GM19455 (cell line): ENCODE measurements at regions not wholly inside any gene's neighbourhood (a gene's known extent, or its start where the extent isn't known, plus 50 kb on each side); places are given as distances from the start of the nearest gene placed in this dataset.

Experiments used
- ATAC-seq: cut with Tn5 transposase; IDR thresholded peaks from one replicate; pipeline ENCODE4 v1.9.1; 2021; ENCODE audit not compliant: unreplicated experiment

DNA sequence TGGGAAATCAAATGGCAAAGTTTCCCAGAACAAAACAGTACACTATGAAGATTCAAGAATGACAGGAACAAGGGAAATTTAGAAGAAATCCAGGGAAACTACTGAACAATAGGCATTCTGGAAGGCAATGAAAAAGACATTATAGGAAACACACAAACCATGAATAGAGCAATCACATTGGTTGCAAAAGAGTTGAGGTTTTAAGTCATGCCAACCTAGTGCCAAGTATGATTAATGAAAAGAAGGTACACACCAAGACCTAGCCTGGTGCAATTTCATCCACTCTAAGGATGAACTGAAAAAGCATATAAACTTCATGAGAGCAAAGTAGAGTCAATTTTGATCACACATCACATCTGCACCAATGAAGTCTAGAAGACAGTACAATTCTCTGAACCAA is 326.9 kb downstream of the PDHA2 start:
- no peak for ATAC-seq

DNA sequence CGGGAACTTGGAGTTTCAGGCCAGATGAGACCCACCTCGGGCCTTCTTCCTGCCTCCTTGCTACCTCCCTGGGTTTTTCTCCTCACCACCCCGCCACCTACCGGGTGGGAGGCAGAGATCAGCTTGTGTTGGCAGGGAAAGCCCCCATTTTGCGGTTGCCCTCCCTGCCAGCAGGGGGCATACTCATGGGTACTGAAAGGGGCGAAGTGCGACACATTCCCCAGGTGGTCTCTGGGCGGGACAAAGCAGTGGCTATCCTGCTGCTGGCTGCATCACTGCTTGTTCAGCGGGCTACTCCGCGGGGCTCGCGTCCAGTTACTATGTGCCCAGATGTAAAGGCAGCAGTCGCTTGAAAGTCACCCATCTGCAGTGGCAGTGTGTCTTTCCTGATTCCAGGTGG is 330.3 kb downstream of the PDHA2 start:
- ATAC-seq = no peak

- no peak for ATAC-seq
These were observed 333.9 kb downstream of the PDHA2 start for GRCh38 chr4:96173756-96174155.

DNA sequence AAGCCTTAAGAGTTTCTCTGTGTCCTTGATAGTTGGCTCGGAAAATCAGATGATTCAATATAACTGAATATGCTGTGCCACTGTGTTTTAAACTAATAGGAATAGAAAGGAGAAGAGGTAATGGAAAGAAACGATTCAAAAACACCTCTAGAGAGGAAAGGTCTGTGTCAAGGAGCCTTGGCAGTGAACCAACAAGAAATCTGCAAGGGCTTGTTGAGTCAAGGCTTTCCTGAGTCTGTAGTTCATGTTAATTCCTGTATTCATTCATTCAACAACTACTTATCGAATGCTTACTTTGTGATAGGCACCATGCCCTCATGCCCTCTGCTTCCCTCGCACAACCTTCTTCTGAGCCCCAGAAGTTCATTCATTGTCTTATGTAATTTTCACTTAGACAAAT is 336.0 kb downstream of the PDHA2 start:
- ATAC-seq = no peak

DNA sequence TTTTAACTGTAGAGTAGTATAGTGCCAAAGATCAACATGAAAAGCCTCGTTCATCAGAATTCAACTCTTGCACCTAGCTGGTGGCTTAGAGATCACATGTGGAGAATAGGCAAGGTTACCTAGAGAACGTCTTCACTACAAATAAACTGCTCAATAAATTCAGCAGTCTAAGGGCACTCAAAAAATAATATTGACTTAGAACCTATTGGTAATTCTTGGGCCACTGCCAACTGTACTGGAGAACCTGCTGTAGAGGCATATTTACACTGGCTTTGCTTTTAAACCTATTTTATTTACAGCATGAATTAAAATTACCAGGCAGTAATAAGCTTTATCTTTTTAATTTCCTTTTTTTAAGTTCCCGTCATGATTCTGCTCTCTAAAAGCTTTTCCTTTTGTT is 343.7 kb downstream of the PDHA2 start:
- no peak for ATAC-seq

DNA sequence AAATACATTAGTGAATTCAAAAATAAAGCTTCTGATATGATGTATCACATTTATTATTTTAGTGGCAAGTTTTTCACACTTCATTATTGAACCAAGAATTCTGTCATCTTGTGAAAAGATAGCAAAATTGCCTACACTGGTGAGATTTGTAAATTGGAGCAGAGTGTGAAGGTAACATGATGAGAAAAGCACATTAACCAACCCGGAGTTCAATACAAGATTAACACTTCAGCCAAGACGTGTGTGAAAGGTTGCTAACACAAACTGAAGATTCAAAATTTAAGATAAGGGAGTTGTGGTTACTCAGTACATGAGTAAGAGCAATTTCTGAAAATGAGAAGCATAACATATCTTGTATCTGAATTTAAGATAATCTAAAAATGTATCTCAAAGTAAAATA is 346.7 kb downstream of the PDHA2 start:
- no peak for ATAC-seq

GRCh38 chr4:96189761-96190160 is 349.9 kb downstream of the PDHA2 start:
- no peak for ATAC-seq

DNA sequence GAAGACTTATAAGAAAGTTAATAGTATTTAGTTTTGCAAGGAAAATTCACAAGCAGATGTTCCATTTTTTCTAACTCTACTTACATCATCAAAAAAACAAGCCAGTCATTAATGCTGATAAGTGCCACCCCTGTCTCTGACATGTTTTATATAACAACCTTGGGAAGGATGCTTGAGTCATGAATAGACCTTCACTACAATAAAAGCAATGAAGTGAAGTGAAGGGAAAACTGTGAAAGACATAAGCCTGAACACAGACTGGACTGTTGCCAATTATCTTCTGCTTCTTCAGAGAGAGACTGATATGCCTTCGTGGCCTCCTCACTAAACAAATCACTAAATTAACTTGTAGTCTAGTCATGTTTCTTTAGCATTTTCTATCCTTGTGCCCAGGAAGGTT is 353.2 kb downstream of the PDHA2 start:
- no peak for ATAC-seq

GRCh38 chr4:96194993-96195392 is 355.1 kb downstream of the PDHA2 start:
- ATAC-seq = no peak

DNA sequence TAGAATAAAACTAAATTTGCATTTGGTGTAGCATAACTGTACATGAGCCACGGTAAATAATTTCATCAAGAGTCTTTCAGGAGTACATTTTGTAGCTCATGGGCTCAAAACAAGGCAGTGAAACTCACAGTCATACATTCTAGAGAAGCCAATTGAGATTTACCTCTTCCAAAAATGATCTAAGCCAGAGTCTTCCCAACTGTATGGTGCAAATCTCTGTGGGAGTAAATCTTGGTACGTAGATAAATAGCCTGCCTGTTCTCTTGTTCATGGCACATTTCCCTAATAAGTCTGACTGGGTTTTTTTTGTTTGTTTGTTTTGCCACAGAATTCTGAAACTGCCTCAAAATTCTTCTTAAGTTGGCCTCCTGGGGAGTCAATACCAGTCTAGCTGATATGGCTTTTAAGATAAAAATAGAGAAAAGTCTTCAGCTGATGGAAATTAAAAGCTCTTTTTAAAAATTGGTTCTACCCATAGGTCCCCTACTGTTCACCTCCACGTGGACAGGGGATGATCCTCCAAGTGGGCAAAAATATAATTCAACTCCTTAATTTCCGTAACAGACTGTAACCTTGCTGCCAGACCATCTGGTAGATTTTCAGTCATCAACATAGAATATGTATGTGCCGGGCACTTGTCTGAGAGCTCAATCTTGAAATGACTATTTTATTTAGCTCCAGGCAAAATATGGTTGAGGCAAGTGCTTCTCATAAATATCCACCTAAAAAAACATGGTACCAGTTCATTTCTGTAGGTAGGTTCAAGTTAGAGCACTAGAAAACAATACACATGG is 365.4 kb downstream of the PDHA2 start:
- no peak for ATAC-seq

- ATAC-seq = no peak
These were observed 387.6 kb downstream of the PDHA2 start for GRCh38 chr4:96227515-96227914.

DNA sequence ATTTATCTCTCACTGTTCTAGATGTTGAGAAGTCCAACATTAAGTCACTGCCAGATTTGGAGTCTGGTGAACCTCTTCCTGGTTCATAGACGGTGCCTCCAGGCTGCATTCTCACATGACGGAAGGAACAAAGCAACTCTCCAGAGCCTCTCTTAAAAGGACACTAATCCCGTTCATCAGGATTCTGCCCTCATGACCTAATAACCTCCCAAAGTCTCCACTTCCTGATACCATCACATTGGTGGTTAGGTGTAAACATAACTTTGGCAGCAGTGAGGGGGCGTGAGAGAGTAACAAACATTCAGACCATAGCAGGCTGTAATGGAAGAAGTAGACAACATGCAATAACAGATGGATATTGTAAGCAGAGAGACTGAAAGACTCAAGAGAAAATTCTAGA is 388.6 kb downstream of the PDHA2 start:
- ATAC-seq = no peak

- ATAC-seq = no peak
These were observed 400.1 kb downstream of the PDHA2 start for GRCh38 chr4:96240041-96240440.

- ATAC-seq = no peak
These were observed 401.9 kb downstream of the PDHA2 start for GRCh38 chr4:96241819-96242218.

DNA sequence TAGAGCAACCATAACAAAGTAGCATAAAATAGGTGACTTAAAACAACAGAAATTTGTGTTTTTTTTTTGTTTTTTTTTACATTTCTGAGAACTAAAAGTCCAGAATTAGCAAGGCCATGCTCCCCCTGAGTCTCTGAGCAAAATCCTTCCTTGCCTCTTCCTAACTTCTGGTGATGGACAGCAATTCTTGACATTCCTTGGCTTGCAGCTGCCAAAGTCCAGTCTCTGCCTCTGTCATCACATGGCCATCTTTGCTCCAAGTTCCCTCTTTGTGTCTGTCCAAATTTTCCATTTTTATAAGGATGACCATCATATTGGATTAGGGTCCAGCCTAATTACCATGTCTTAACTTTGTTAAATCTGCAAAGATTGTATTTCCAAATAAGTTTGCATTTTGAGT is 407.2 kb downstream of the PDHA2 start:
- ATAC-seq = no peak

GRCh38 chr4:96248225-96248624 is 408.3 kb downstream of the PDHA2 start:
- no peak for ATAC-seq

GRCh38 chr4:96260064-96260682 is 420.3 kb downstream of the PDHA2 start:
- ATAC-seq = no peak

- no peak for ATAC-seq
These were observed 422.2 kb downstream of the PDHA2 start for GRCh38 chr4:96262057-96262456.

GRCh38 chr4:96263291-96263690 is 423.4 kb downstream of the PDHA2 start:
- ATAC-seq = no peak

DNA sequence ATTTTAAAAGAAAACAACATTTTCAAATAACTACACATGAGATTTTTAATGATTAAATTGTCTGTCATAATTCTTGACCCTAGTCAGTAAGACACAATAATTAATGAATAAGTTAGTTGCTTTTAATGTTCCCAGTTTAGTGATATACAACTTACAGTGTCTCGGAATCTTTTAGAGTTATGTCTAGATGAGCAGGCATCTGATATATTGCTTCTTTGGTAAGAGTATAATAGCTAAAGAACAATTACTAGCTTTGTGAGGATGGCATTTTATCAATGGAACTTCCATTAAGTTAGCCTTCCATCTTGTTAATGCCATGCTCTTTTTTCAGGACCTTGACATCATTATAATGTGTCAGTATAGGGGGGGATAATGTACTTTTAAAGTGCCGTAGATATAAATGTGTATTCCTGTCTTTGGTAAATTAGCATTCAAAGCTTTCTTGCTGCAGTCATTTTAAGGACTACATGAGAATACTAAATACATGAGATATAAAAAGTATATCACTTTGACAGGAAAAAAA is 425.1 kb downstream of the PDHA2 start:
- no peak for ATAC-seq

- ATAC-seq = no peak
These were observed 453.9 kb downstream of the PDHA2 start for GRCh38 chr4:96293806-96294205.

DNA sequence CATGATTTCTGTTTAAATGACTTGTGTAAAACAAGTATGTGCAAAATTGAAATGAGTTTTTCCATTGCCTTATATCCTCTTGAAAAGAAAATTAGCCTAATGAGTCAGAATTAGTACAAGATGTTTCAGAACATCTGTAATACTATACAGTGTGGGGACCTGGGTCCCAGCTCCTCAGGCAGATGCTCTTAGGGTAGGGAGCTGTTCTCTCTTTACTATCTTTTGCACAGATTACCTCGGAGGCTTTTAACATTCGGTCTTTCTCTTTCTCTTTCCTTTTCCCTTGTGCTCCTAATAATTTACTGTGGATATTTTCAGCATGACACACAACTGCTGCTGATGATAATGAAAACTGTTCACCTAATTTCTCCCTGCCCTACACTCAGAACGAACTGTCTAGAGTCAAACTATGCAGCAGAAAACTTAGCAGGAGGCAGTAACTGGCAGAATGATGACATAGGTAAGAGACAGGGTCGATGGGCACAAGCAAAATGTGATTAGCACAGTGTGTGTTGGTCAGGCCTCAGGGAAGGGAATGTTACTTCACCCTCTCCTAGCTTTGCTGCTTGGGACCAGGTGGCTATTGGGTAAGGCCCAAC is 455.3 kb downstream of the PDHA2 start:
- ATAC-seq = no peak
